PC-9 (cell line): ENCODE measurements at regions not wholly inside any gene's neighbourhood (a gene's known extent, or its start where the extent isn't known, plus 50 kb on each side); places are given as distances from the start of the nearest gene placed in this dataset.

Experiments used
- BruUV-seq: library from RNA; stranded (reverse); fragments of 400-500 nt; replicated peaks from 2 replicates; lab custom pipeline; 2021; lab: Mats Ljungman, UMichigan
- CTCF ChIA-PET: fragments of 300-600 bp; sonication (Branson Sonifier 250); formaldehyde crosslinking; loops from one replicate; lab custom pipeline; 2022; ENCODE audit warnings: antibody characterized with exemption; lab: Charles Lee
- POLR2A ChIA-PET: fragments of 300-600 bp; sonication (Branson Sonifier 250); formaldehyde crosslinking; loops from one replicate; lab custom pipeline; 2022; ENCODE audit warnings: antibody characterized with exemption; ENCODE audit not compliant: unreplicated experiment; lab: Charles Lee
- DNase-seq, 2 experiments: peaks; one replicate each; pipeline versions ENCODE4 v3.0.0 to v3.0.0-alpha.2; 2015 to 2022; ENCODE audit warnings: mixed read lengths in 1 of 2
- H2AFZ ChIP-seq: fragments of 200-600 bp; sonication (generic); 2 replicates; pipeline ENCODE4 v1.8.1; 2017; ENCODE audit warnings: antibody characterized with exemption
- H3F3A ChIP-seq: fragments of 200-600 bp; sonication (generic); 2 replicates; pipeline ENCODE4 v1.8.1; 2017; ENCODE audit warnings: antibody characterized with exemption, mild to moderate bottlenecking, low read depth; ENCODE audit not compliant: insufficient read depth
- H3K27ac ChIP-seq: fragments of 200-600 bp; sonication (generic); 2 replicates; pipeline ENCODE4 v1.6.1; 2016; ENCODE audit warnings: mixed run types
- H3K27me3 ChIP-seq: fragments of 200-600 bp; sonication (generic); 2 replicates; pipeline ENCODE4 v1.6.1; 2016; ENCODE audit warnings: low read depth, mixed run types; ENCODE audit not compliant: insufficient read depth
- H3K36me3 ChIP-seq: fragments of 200-600 bp; sonication (generic); 2 replicates; pipeline ENCODE4 v1.6.1; 2016; ENCODE audit warnings: low read depth, mixed run types
- H3K4me1 ChIP-seq: fragments of 200-600 bp; sonication (generic); replicated peaks from 2 replicates; pipeline ENCODE4 v1.6.1; 2016; ENCODE audit warnings: mixed run types; ENCODE audit not compliant: insufficient read depth
- H3K4me2 ChIP-seq: fragments of 200-600 bp; sonication (generic); 2 replicates; pipeline ENCODE4 v1.6.1; 2017; ENCODE audit warnings: mixed run types
- H3K4me3 ChIP-seq: fragments of 200-600 bp; sonication (generic); 2 replicates; pipeline ENCODE4 v1.6.1; 2016; ENCODE audit warnings: mixed run types
- H3K79me2 ChIP-seq: fragments of 200-600 bp; sonication (generic); 2 replicates; pipeline ENCODE4 v1.6.1; 2017; ENCODE audit warnings: low read depth, mixed run types
- H3K9me2 ChIP-seq: fragments of 200-600 bp; sonication (generic); 2 replicates; pipeline ENCODE4 v1.8.1; 2017; ENCODE audit warnings: mild to moderate bottlenecking; ENCODE audit not compliant: insufficient read depth
- H3K9me3 ChIP-seq: fragments of 200-600 bp; sonication (generic); 2 replicates; pipeline ENCODE4 v1.8.1; 2016; ENCODE audit warnings: low read depth; ENCODE audit not compliant: insufficient read depth
- H4K20me1 ChIP-seq: fragments of 200-600 bp; sonication (generic); 2 replicates; pipeline ENCODE4 v1.8.1; 2017; ENCODE audit not compliant: insufficient read depth
- CTCF ChIP-seq: fragments of 200-600 bp; sonication (generic); conservative IDR thresholded peaks from 2 replicates; pipeline ENCODE4 v1.6.1; 2017; ENCODE audit warnings: mixed run types, antibody characterized with exemption, mild to moderate bottlenecking, moderate library complexity
- EZH2 ChIP-seq: fragments of 200-600 bp; sonication (generic); IDR thresholded peaks from 2 replicates; pipeline ENCODE4 v1.8.0; 2017; ENCODE audit warnings: antibody characterized with exemption, low read depth
- intact Hi-C: fragments of 100-400 bp; cut with micrococcal nuclease; formaldehyde crosslinking; loops from one replicate; pipeline ENCODE4 v1.10.0; 2022; ENCODE audit not compliant: unreplicated experiment

DNA sequence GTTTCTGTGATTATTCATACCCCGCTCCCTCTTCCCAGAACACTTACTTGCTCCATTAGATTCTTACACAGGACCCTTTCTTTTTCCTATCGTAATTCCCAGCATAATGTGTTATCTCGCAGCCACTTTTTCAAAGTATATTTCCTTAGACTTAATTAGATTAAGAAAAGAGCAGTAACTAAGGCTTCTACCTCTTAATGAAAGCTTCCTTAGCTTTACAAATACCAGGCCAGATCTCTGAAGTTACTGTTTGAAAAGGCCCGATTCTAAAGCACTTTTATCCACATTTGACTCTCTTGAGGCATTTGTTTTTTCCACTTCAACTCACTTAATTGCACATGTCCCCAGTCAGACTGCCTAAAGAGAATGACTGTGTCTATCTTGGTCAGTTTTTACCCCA is 1264.3 kb upstream of the ADGRL2 start:
- TF ChIP-seq CTCF, result no peak
- TF ChIP-seq EZH2, result no peak
- H3K4me1 ChIP-seq, result 0 out of 2 replicates have a peak, but pooled peaks cover 6% of the 10 kb centered on the region
- POLR2A ChIA-PET, result no interaction called here
- no peak overlapping the region for H3K27ac ChIP-seq
- no TSS peak for BruUV-seq
- H3F3A ChIP-seq, result no peaks in the 10 kb centered on the region
- no peak overlapping the region for H3K4me2 ChIP-seq
- H3K9me3 ChIP-seq, result no peaks in the 10 kb centered on the region
- DNase-seq, result no peak
- no peaks in the 10 kb centered on the region for H3K36me3 ChIP-seq
- H2AFZ ChIP-seq, result no peak overlapping the region
- H3K9me2 ChIP-seq, result 0 out of 2 replicates have a peak, but pooled peaks cover 3% of the 10 kb centered on the region
- no peak overlapping the region for H3K4me3 ChIP-seq
- CTCF ChIA-PET, result no interaction called here
- no peaks in the 10 kb centered on the region for H3K79me2 ChIP-seq
- intact Hi-C loops, result no loop called here
- H4K20me1 ChIP-seq, result no peaks in the 10 kb centered on the region
- no peaks in the 10 kb centered on the region for H3K27me3 ChIP-seq

GRCh38 chr1:80535466-80535865 is 1265.3 kb upstream of the ADGRL2 start:
- Histone ChIP-seq H4K20me1 (no peaks in the 10 kb centered on the region), H3K4me3 (no peak overlapping the region), H3K27ac (no peak overlapping the region), H3K36me3 (no peaks in the 10 kb centered on the region), H2AFZ (no peak overlapping the region), H3F3A (no peaks in the 10 kb centered on the region), H3K79me2 (no peaks in the 10 kb centered on the region), H3K9me3 (no peaks in the 10 kb centered on the region), H3K27me3 (no peaks in the 10 kb centered on the region), H3K4me2 (no peak overlapping the region), H3K9me2 (0 out of 2 replicates have a peak, but pooled peaks cover 3% of the 10 kb centered on the region), H3K4me1 (0 out of 2 replicates have a peak, but pooled peaks cover 6% of the 10 kb centered on the region)
- intact Hi-C loops, result no loop called here
- POLR2A ChIA-PET, result no interaction called here
- TF ChIP-seq EZH2 (no peak), CTCF (no peak)
- no TSS peak for BruUV-seq
- CTCF ChIA-PET, result no interaction called here
- no peak for DNase-seq

- H2AFZ ChIP-seq, result no peak overlapping the region
- H3K9me3 ChIP-seq, result no peaks in the 10 kb centered on the region
- ChIA-PET POLR2A (no interaction called here), CTCF (interaction anchor here (0.6 kb wide), 1 partner anchor 310 kb away, joined by 3 read pairs; no protein-coding TSS in a partner anchor)
- intact Hi-C loops, result no loop called here
- H4K20me1 ChIP-seq, result no peaks in the 10 kb centered on the region
- no peaks in the 10 kb centered on the region for H3K79me2 ChIP-seq
- H3K27ac ChIP-seq, result no peak overlapping the region
- 0 out of 2 replicates have a peak, but pooled peaks cover 3% of the 10 kb centered on the region for H3K9me2 ChIP-seq
- TF ChIP-seq EZH2, result no peak
- no peak for TF ChIP-seq CTCF
- H3K4me2 ChIP-seq, result no peak overlapping the region
- BruUV-seq, result no TSS peak
- no peaks in the 10 kb centered on the region for H3F3A ChIP-seq
- H3K27me3 ChIP-seq, result no peaks in the 10 kb centered on the region
- 0 out of 2 replicates have a peak, but pooled peaks cover 6% of the 10 kb centered on the region for H3K4me1 ChIP-seq
- no peak for DNase-seq
- no peak overlapping the region for H3K4me3 ChIP-seq
- no peaks in the 10 kb centered on the region for H3K36me3 ChIP-seq
These were observed 1266.0 kb upstream of the ADGRL2 start for GRCh38 chr1:80534606-80535360.
